ENCODE measurements at regions not wholly inside any gene's neighbourhood (a gene's known extent, or its start where the extent isn't known, plus 50 kb on each side); places are given as distances from the start of the nearest gene placed in this dataset.
"Not testable (repeated sequence)": the region's sequence is repeated elsewhere in the genome, so short reads cannot be mapped to it uniquely, and the experiment has no call there.

DNA sequence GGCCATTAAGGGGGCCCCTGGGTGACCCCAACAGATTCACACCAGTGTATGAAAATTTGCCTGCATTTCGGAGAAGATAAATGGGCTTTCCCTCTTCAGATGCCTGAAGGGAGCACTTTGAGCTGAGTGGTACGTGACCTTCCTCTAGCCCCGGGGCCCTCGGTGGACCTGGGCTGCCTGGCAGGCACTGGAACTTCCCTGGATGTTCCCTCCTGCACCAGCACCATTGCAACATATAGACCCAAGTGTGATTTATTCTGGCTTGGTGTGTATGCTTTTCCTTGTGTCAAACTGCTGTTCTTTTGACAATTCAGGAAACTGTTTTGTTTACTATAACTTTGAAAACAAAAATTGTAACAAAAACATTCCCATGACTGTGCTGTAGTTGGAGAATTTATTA, 93.8 kb downstream of the TNFRSF13B start:
- ATAC-seq (no peak), DNase-seq (no peak)
- Mint-ChIP-seq H3K27ac (no peak overlapping the region), H3K9me3 (peaks cover 3% of the 10 kb centered on the region), H3K36me3 (ENCODE audit: low read depth) (no peaks in the 10 kb centered on the region), H3K4me3 (no peak overlapping the region), H3K4me1 (ENCODE audit: low read depth) (no peaks in the 10 kb centered on the region), H3K27me3 (peaks cover 1% of the 10 kb centered on the region)
- ChIA-PET CTCF (interaction anchor here (1.6 kb wide), 1 partner anchor 114 kb away, joined by 3 read pairs; no protein-coding TSS in a partner anchor), POLR2A (no interaction called here)
- TF ChIP-seq, protein P1, sequence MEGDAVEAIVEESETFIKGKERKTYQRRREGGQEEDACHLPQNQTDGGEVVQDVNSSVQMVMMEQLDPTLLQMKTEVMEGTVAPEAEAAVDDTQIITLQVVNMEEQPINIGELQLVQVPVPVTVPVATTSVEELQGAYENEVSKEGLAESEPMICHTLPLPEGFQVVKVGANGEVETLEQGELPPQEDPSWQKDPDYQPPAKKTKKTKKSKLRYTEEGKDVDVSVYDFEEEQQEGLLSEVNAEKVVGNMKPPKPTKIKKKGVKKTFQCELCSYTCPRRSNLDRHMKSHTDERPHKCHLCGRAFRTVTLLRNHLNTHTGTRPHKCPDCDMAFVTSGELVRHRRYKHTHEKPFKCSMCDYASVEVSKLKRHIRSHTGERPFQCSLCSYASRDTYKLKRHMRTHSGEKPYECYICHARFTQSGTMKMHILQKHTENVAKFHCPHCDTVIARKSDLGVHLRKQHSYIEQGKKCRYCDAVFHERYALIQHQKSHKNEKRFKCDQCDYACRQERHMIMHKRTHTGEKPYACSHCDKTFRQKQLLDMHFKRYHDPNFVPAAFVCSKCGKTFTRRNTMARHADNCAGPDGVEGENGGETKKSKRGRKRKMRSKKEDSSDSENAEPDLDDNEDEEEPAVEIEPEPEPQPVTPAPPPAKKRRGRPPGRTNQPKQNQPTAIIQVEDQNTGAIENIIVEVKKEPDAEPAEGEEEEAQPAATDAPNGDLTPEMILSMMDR (IDR thresholded peaks at IDR 0.05) = no peak
- intact Hi-C loops (cut with micrococcal nuclease) = no loop called here

DNA sequence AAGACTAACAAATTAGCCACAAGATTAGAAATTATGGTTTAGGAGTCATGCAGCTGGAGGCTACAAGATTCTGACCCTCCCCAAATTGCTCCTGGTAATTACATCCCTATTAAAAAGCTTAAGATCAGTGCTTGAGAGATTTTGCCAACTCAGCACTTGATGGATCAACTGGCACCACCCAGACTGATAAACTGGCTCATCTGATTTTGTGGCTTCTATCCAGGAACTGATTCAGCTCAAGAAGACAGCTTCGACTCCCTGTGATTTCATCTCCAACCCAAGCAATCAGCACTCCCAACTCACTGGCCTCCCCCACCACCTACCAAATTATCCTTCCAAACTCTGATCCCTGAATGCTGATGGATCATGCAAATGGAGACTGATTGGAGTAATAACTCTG, 94.8 kb downstream of the TNFRSF13B start:
- ATAC-seq (no peak), DNase-seq (no peak)
- intact Hi-C loops (cut with micrococcal nuclease) = no loop called here
- peaks cover 3% of the 10 kb centered on the region for H3K9me3 Mint-ChIP-seq
- no peak overlapping the region for H3K27ac Mint-ChIP-seq
- H3K4me1 Mint-ChIP-seq (ENCODE audit: low read depth) = no peaks in the 10 kb centered on the region
- TF ChIP-seq, protein P1 (IDR thresholded peaks at IDR 0.05) = no peak
- ChIA-PET CTCF (interaction anchor here (1.3 to 1.6 kb wide), 2 partner anchors 38 to 115 kb away, joined by 3 read pairs; no protein-coding TSS in a partner anchor), POLR2A (no interaction called here)
- no peaks in the 10 kb centered on the region for H3K36me3 Mint-ChIP-seq (ENCODE audit: low read depth)
- H3K27me3 Mint-ChIP-seq = peaks cover 1% of the 10 kb centered on the region
- no peak overlapping the region for H3K4me3 Mint-ChIP-seq

DNA sequence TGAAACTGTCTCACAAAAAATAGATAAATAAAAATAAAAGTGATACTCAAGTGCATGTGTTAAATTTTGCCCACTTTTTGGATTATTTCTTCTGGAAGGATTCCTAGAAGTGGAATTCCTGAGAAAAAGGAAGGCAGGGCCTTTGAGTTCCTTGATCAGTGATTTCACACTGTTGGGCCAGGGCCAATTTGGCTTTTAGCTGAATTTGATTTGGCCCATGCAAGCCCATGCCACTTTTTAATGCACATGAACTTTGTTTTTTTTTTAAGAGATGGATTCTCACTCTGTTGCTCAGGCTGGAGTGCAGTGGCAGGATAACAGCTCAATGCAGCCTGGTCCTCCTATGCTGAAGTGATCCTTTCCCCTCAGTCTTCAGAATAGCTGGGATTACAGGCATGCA, 96.3 kb downstream of the TNFRSF13B start:
- peaks cover 1% of the 10 kb centered on the region for H3K27me3 Mint-ChIP-seq
- H3K36me3 Mint-ChIP-seq (ENCODE audit: low read depth) = no peaks in the 10 kb centered on the region
- no peak overlapping the region for H3K27ac Mint-ChIP-seq
- ATAC-seq (no peak), DNase-seq (no peak)
- intact Hi-C loops (cut with micrococcal nuclease) = no loop called here
- TF ChIP-seq, protein P1 (IDR thresholded peaks at IDR 0.05) = no peak
- peaks cover 3% of the 10 kb centered on the region for H3K9me3 Mint-ChIP-seq
- no peaks in the 10 kb centered on the region for H3K4me1 Mint-ChIP-seq (ENCODE audit: low read depth)
- ChIA-PET POLR2A (no interaction called here), CTCF (interaction anchor here (1.3 kb wide), 1 partner anchor 39 kb away, joined by 3 read pairs; no protein-coding TSS in a partner anchor)
- H3K4me3 Mint-ChIP-seq = no peak overlapping the region

DNA sequence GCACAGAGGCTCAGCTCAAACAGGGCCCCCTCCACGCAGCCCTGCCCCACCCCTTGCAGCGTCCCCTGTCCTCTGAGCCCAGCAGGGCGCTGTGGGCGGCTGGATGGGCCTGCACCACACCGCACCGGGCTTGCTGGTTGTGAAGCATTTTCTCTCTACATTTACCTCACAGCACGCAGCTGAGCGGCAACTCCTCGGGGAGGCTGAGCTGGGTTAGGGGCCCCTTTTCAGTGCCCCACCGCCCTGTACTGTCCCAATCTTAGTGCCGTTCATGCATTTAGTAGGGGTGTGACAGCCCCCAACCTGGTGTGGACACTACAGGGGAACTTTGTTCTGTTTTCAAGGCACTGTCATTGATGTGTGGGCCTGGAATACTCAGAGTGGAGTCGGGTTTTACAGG, 97.7 kb downstream of the TNFRSF13B start:
- H3K4me1 Mint-ChIP-seq (ENCODE audit: low read depth); H3K4me3 Mint-ChIP-seq; DNase-seq; CTCF ChIA-PET; intact Hi-C loops (cut with micrococcal nuclease); POLR2A ChIA-PET; ATAC-seq; H3K36me3 Mint-ChIP-seq (ENCODE audit: low read depth); H3K27me3 Mint-ChIP-seq; H3K9me3 Mint-ChIP-seq; H3K27ac Mint-ChIP-seq: not testable (repeated sequence)

DNA sequence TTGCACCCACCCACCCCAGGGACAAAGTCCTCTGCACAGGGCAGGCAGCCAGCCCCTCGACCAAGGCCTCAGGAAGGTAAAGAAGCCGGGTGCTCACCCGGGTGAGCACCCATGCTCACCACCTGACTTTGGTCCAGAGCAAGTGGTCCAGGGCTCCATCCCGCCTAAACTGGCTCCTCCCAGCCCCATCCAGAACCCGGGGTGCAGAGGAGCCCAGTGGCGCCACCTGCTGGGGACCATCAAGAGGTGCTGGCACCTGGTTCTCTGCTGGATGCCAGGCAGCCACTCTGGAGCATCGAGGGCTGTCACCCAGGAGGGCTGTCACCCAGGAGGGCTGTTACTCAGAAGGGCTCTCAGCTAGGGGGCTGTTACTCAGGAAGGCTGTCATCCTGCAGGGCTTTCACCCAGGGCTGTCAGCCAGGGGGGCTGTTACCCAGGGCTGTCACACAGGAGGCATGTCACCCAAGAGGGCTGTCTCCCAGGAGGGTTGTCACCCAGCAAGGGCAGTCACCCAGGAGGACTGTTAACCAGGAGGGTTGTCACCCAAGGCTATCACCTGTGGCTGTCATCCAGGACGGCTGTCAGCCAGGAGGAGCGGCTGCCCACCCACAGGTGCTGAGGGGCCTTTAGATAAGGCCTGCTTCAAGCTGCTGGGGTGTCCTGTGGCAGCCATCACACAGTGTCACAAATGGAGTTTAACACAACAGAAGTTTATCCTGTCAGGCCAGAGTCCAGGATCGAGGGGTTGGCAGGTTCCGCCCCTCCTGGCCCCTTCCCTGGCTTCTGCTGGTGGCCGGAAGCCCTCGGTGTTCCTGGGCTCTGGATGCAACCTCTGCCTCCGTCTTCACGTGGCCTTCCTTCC, 98.5 kb downstream of the TNFRSF13B start:
- Mint-ChIP-seq H3K4me1 (ENCODE audit: low read depth) (no peaks in the 10 kb centered on the region), H3K9me3 (peaks cover 3% of the 10 kb centered on the region), H3K27me3 (peaks cover 1% of the 10 kb centered on the region), H3K36me3 (ENCODE audit: low read depth) (no peaks in the 10 kb centered on the region), H3K27ac (no peak overlapping the region), H3K4me3 (no peak overlapping the region)
- TF ChIP-seq, protein P1 (IDR thresholded peaks at IDR 0.05) = peak; percentile 81
- intact Hi-C loops (cut with micrococcal nuclease) = no loop called here
- peak; percentile 64 for DNase-seq
- POLR2A ChIA-PET = no interaction called here
- CTCF ChIA-PET = no interaction called here
- ATAC-seq = peak; percentile 89

Measured in activated CD8-positive, alpha-beta T cell treated with anti-CD3 and anti-CD28 coated beads for 36 hours (primary cell).